ENCODE measurements at regions not wholly inside any gene's neighbourhood (a gene's known extent, or its start where the extent isn't known, plus 50 kb on each side); places are given as distances from the start of the nearest gene placed in this dataset.

GRCh38 chr3:170644711-170645110, 58.8 kb upstream of the SLC7A14 start:
- no peaks in the 10 kb centered on the region for H3K27me3 ChIP-seq (ENCODE audit: insufficient read depth, low read length, poor library complexity)

GRCh38 chr3:170643831-170644230, 58.0 kb upstream of the SLC7A14 start:
- Histone ChIP-seq H3K27me3 (ENCODE audit: insufficient read depth, low read length, poor library complexity) (no peaks in the 10 kb centered on the region), H4K20me1 (ENCODE audit: insufficient read depth, low read length) (no peaks in the 10 kb centered on the region), H3K27ac (ENCODE audit: low read length) (no peak overlapping the region), H3K4me1 (ENCODE audit: insufficient read depth, low read length) (no peaks in the 10 kb centered on the region), H3K79me2 (ENCODE audit: insufficient read depth, low read length) (no peaks in the 10 kb centered on the region), H3K36me3 (ENCODE audit: insufficient read depth, low read length) (no peaks in the 10 kb centered on the region), H2AFZ (ENCODE audit: low read depth, low read length) (no peak overlapping the region), H3K4me2 (ENCODE audit: insufficient read depth, low read length) (no peak overlapping the region), H3K4me3 (ENCODE audit: low read depth in 1 of 2, low read length in 2 of 2) (no peak overlapping the region), H3K9ac (ENCODE audit: low read depth, low read length) (no peak overlapping the region), H3K9me3 (ENCODE audit: insufficient read depth, low read length, severe bottlenecking) (no peaks in the 10 kb centered on the region)
- TF ChIP-seq, protein P1, sequence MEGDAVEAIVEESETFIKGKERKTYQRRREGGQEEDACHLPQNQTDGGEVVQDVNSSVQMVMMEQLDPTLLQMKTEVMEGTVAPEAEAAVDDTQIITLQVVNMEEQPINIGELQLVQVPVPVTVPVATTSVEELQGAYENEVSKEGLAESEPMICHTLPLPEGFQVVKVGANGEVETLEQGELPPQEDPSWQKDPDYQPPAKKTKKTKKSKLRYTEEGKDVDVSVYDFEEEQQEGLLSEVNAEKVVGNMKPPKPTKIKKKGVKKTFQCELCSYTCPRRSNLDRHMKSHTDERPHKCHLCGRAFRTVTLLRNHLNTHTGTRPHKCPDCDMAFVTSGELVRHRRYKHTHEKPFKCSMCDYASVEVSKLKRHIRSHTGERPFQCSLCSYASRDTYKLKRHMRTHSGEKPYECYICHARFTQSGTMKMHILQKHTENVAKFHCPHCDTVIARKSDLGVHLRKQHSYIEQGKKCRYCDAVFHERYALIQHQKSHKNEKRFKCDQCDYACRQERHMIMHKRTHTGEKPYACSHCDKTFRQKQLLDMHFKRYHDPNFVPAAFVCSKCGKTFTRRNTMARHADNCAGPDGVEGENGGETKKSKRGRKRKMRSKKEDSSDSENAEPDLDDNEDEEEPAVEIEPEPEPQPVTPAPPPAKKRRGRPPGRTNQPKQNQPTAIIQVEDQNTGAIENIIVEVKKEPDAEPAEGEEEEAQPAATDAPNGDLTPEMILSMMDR (IDR thresholded peaks at IDR 0.05; ENCODE audit: borderline replicate concordance, extremely low read depth, low read length, poor library complexity, severe bottlenecking) = no peak
- no peak for TF ChIP-seq EZH2 (IDR thresholded peaks at IDR 0.05; ENCODE audit: borderline replicate concordance, low read depth, low read length, severe bottlenecking)
- no peak for DNase-seq
- no peak for ATAC-seq (ENCODE audit: insufficient read depth, low read depth)

More at GRCh38 chr3:170644711-170645110, 58.8 kb upstream of the SLC7A14 start:
- TF ChIP-seq, protein P1 (IDR thresholded peaks at IDR 0.05; ENCODE audit: borderline replicate concordance, extremely low read depth, low read length, poor library complexity, severe bottlenecking) = no peak
- no peak for TF ChIP-seq EZH2 (IDR thresholded peaks at IDR 0.05; ENCODE audit: borderline replicate concordance, low read depth, low read length, severe bottlenecking)
- Histone ChIP-seq H2AFZ (ENCODE audit: low read depth, low read length) (no peak overlapping the region), H4K20me1 (ENCODE audit: insufficient read depth, low read length) (no peaks in the 10 kb centered on the region), H3K4me2 (ENCODE audit: insufficient read depth, low read length) (no peak overlapping the region), H3K9me3 (ENCODE audit: insufficient read depth, low read length, severe bottlenecking) (no peaks in the 10 kb centered on the region), H3K9ac (ENCODE audit: low read depth, low read length) (no peak overlapping the region), H3K79me2 (ENCODE audit: insufficient read depth, low read length) (no peaks in the 10 kb centered on the region), H3K27ac (ENCODE audit: low read length) (no peak overlapping the region), H3K36me3 (ENCODE audit: insufficient read depth, low read length) (no peaks in the 10 kb centered on the region), H3K4me3 (ENCODE audit: low read depth in 1 of 2, low read length in 2 of 2) (no peak overlapping the region), H3K4me1 (ENCODE audit: insufficient read depth, low read length) (no peaks in the 10 kb centered on the region)
- no peak for ATAC-seq (ENCODE audit: insufficient read depth, low read depth)
- no peak for DNase-seq

DNA sequence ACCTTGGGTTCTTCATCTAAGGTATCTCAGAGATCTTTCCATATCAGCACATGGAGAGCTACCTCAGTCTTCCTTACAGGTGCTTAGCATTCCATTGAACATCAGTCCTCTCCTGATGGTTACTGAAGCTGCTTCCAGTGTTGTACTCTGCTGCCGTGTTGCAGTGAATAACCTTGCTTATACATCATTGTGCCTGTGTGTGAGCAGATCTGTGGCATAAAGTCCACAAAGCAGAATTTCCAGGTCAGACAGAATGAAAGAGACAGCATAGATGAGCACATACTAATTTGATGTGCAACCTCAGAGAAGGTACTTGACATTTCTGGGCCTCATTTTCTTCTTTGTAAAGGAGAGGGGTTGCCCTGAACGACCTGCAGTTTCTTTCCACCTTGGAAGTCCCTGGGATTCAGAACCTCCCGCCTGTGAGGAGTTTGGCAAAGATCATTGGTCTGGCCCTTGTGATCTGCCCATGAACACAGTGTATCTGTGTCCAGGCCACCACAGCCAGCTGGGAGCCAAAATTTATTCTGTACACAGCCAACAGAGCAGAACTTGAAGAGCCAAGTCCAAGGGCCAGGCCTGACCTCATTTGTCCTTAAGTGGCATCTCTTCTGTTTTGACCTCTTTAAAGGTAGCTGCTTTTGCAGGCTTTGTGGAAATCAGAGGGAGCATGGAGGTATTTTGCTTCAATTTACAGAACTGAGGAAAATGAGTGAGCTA, 57.2 kb upstream of the SLC7A14 start:
- no peak for DNase-seq
- Histone ChIP-seq H4K20me1 (ENCODE audit: insufficient read depth, low read length) (no peaks in the 10 kb centered on the region), H3K9ac (ENCODE audit: low read depth, low read length) (no peak overlapping the region), H3K27me3 (ENCODE audit: insufficient read depth, low read length, poor library complexity) (no peaks in the 10 kb centered on the region), H3K27ac (ENCODE audit: low read length) (no peak overlapping the region), H3K9me3 (ENCODE audit: insufficient read depth, low read length, severe bottlenecking) (no peaks in the 10 kb centered on the region), H3K4me2 (ENCODE audit: insufficient read depth, low read length) (no peak overlapping the region), H2AFZ (ENCODE audit: low read depth, low read length) (no peak overlapping the region), H3K79me2 (ENCODE audit: insufficient read depth, low read length) (no peaks in the 10 kb centered on the region), H3K4me1 (ENCODE audit: insufficient read depth, low read length) (no peaks in the 10 kb centered on the region), H3K36me3 (ENCODE audit: insufficient read depth, low read length) (no peaks in the 10 kb centered on the region), H3K4me3 (ENCODE audit: low read depth in 1 of 2, low read length in 2 of 2) (no peak overlapping the region)
- TF ChIP-seq, protein P1 (IDR thresholded peaks at IDR 0.05; ENCODE audit: borderline replicate concordance, extremely low read depth, low read length, poor library complexity, severe bottlenecking) = no peak
- no peak for TF ChIP-seq EZH2 (IDR thresholded peaks at IDR 0.05; ENCODE audit: borderline replicate concordance, low read depth, low read length, severe bottlenecking)
- ATAC-seq (ENCODE audit: insufficient read depth, low read depth) = no peak

All from DND-41 (cell line).